Endothelial cell of umbilical vein (primary cell): ENCODE measurements at regions not wholly inside any gene's neighbourhood (a gene's known extent, or its start where the extent isn't known, plus 50 kb on each side); places are given as distances from the start of the nearest gene placed in this dataset.
"Not testable (repeated sequence)": the region's sequence is repeated elsewhere in the genome, so short reads cannot be mapped to it uniquely, and the experiment has no call there.

Experiments used
- BruUV-seq: library from RNA; stranded (reverse); fragments of 400-500 nt; replicated peaks from 2 replicates; lab custom pipeline; 2021; lab: Mats Ljungman, UMichigan
- CTCF ChIA-PET: fragments of 300-600, 350-600 bp; sonication (Branson Sonifier 250); formaldehyde crosslinking; loops from one replicate; lab custom pipeline; 2021; ENCODE audit warnings: antibody characterized with exemption, inconsistent platforms; lab: Charles Lee
- POLR2A ChIA-PET: fragments of 300-600, 350-600 bp; sonication (Branson Sonifier 250); formaldehyde crosslinking; loops from one replicate; lab custom pipeline; 2021; ENCODE audit warnings: antibody characterized with exemption, inconsistent platforms; lab: Charles Lee
- DNase-seq: peaks from one replicate; pipeline ENCODE4 v3.0.0-alpha.2; 2011; ENCODE audit warnings: low read depth, low spot score
- FAIRE-seq: peaks from 2 replicates; lab custom pipeline; 2011; peaks lifted over from hg19 to GRCh38; lab: Jason Lieb, UNC
- H2AFZ ChIP-seq: 2 replicates; pipeline ENCODE4 v1.6.0; 2012; ENCODE audit warnings: low read depth, low read length, control low read depth, inconsistent platforms
- H3K27ac ChIP-seq: 2 replicates; pipeline ENCODE4 v1.5.1; 2011; ENCODE audit warnings: low read depth, mild to moderate bottlenecking, control low read depth, low read length, moderate library complexity; ENCODE audit not compliant: insufficient read depth
- H3K27me3 ChIP-seq, 2 experiments: 2 replicates each; pipeline versions ENCODE4 v1.6.0 to v1.6.1; 2011; ENCODE audit warnings: low read length in 2 of 2, mixed read lengths in 1 of 2; ENCODE audit not compliant: control insufficient read depth in 2 of 2, insufficient read depth in 2 of 2
- H3K36me3 ChIP-seq, 2 experiments: 2 replicates in 1 of 2; 3 replicates in 1 of 2; pipeline ENCODE4 v1.5.1; 2011; ENCODE audit warnings: low read length in 2 of 2, mild to moderate bottlenecking in 1 of 2, moderate library complexity in 1 of 2; ENCODE audit not compliant: control insufficient read depth in 2 of 2, insufficient read depth in 2 of 2; ENCODE audit errors: extremely low read depth in 1 of 2
- H3K4me1 ChIP-seq: 3 replicates; pipeline ENCODE4 v1.5.1; 2011; ENCODE audit warnings: mild to moderate bottlenecking, low read length; ENCODE audit not compliant: control insufficient read depth, insufficient read depth; ENCODE audit errors: extremely low read depth
- H3K4me2 ChIP-seq: 2 replicates; pipeline ENCODE4 v1.6.1; 2011; ENCODE audit warnings: low read length, control low read depth, mixed read lengths; ENCODE audit not compliant: insufficient read depth
- H3K4me3 ChIP-seq, 3 experiments: fragments of 200-600 bp in 1 of 3; sonication (generic), shearing (Covaris generic) in 1 of 3; replicated peaks in 1 of 3; 2 replicates each; pipeline ENCODE4 v1.5.1; 2011 to 2016; ENCODE audit warnings: control low read depth in 3 of 3, low read length in 3 of 3, mild to moderate bottlenecking in 2 of 3, inconsistent platforms in 1 of 3, low read depth in 1 of 3, moderate library complexity in 1 of 3; ENCODE audit not compliant: insufficient read depth in 1 of 3
- H3K79me2 ChIP-seq: 2 replicates; pipeline ENCODE4 v1.6.0; 2012; ENCODE audit warnings: low read length, inconsistent platforms; ENCODE audit not compliant: control insufficient read depth, insufficient read depth
- H3K9ac ChIP-seq: replicated peaks from 2 replicates; pipeline ENCODE3; 2011; ENCODE audit warnings: low read length, control low read depth; ENCODE audit not compliant: insufficient read depth; ENCODE audit errors: extremely low read depth
- H3K9me1 ChIP-seq: replicated peaks from 3 replicates; pipeline ENCODE4 v1.6.0; 2011; ENCODE audit warnings: mild to moderate bottlenecking, low read length; ENCODE audit not compliant: control insufficient read depth, insufficient read depth; ENCODE audit errors: extremely low read depth
- H3K9me3 ChIP-seq: replicated peaks from 2 replicates; pipeline ENCODE4 v1.5.1; 2012; ENCODE audit warnings: low read length, inconsistent platforms; ENCODE audit not compliant: control insufficient read depth, insufficient read depth
- H4K20me1 ChIP-seq: replicated peaks from 2 replicates; pipeline ENCODE3; 2011; ENCODE audit warnings: mild to moderate bottlenecking, low read length; ENCODE audit not compliant: control insufficient read depth, insufficient read depth; ENCODE audit errors: extremely low read depth
- EZH2 ChIP-seq: IDR thresholded peaks from 2 replicates; pipeline ENCODE4 v1.6.1; 2012; ENCODE audit warnings: borderline replicate concordance, low read depth, mild to moderate bottlenecking, moderate library complexity, low read length, inconsistent platforms; ENCODE audit not compliant: severe bottlenecking
- FOS ChIP-seq: IDR thresholded peaks from 2 replicates; pipeline ENCODE4 v1.6.1; 2011; ENCODE audit warnings: mild to moderate bottlenecking, low read length, moderate library complexity, borderline replicate concordance; ENCODE audit not compliant: insufficient read depth
- GATA2 ChIP-seq: IDR thresholded peaks from 2 replicates; pipeline ENCODE4 v1.7.0; 2011; ENCODE audit warnings: low read depth, mild to moderate bottlenecking, moderate library complexity, mixed read lengths, low read length; ENCODE audit not compliant: insufficient read length, insufficient read depth
- JUN ChIP-seq: IDR thresholded peaks from 2 replicates; pipeline ENCODE4 v1.6.1; 2011; ENCODE audit warnings: borderline replicate concordance, low read depth; ENCODE audit not compliant: insufficient read length, insufficient read depth
- MYC ChIP-seq: IDR thresholded peaks from one replicate; pipeline ENCODE4 v1.6.1; 2011; ENCODE audit warnings: mild to moderate bottlenecking, low read depth, low read length
- POLR2A ChIP-seq: IDR thresholded peaks from 2 replicates; pipeline ENCODE4 v1.6.1; 2012; ENCODE audit warnings: low read depth, mild to moderate bottlenecking, control low read depth, low read length
- POLR2AphosphoS5 ChIP-seq: IDR thresholded peaks from 2 replicates; pipeline ENCODE4 v1.6.1; 2012; ENCODE audit warnings: low read depth, mild to moderate bottlenecking, control low read depth, low read length, moderate library complexity; ENCODE audit not compliant: insufficient read depth
- dilution Hi-C: fragments of 300-500 bp; cut with MboI; formaldehyde crosslinking; loops from one replicate; pipeline ENCODE4 v1.15.0; 2019; ENCODE audit warnings: low sequenced_read_pairs; ENCODE audit not compliant: extremely low pct_ligation_motif_present
- intact Hi-C: fragments of 100-400 bp; cut with micrococcal nuclease; formaldehyde crosslinking; loops from one replicate; pipeline ENCODE4 v1.10.0; 2022
- TF ChIP-seq, protein P1 (sequence below): IDR thresholded peaks from 2 replicates; pipeline ENCODE4 v1.6.1; 2011; ENCODE audit not compliant: insufficient read depth, insufficient read length
- TF ChIP-seq, protein P2 (sequence below), 2 donors: IDR thresholded peaks; 1 replicate in 1 of 2; 2 replicates in 1 of 2; pipeline ENCODE4 v1.5.1; 2011; ENCODE audit warnings: low read length in 2 of 2, mild to moderate bottlenecking in 2 of 2, moderate library complexity in 2 of 2, control low read depth in 1 of 2, inconsistent platforms in 1 of 2, low read depth in 1 of 2; ENCODE audit not compliant: insufficient read depth in 1 of 2; ENCODE audit errors: extremely low read depth in 1 of 2

DNA sequence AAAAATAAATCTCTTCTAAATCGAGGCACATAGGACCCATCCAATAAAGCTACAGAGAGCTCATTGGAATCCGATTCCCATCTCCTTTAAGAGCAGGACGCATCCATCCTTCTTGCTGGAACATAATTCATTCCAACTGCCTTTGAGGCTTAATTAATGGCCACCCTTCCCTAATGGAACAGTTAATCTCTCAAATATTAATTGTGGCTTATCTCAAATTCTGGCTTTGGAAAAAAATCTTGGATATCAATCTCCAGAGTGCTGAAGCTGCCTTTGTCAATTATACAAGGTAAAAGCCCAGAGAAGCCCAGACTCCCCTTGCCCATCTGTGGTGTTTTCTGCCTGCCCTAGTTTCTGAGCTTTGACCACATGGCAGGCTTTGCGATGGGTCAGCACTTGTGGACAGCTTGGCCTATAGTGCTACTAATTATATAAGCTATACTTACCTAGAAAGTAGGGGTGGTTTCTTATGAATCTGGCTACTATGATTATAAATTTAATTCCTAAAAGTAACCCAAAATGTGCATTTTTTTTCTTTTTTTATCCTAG is 246.3 kb downstream of the NUAK1 start:
- Histone ChIP-seq H4K20me1 (no peaks in the 10 kb centered on the region), H3K9me3 (no peaks in the 10 kb centered on the region), H3K79me2 (no peaks in the 10 kb centered on the region), H3K27ac (no peak overlapping the region), H3K4me1 (no peaks in the 10 kb centered on the region), H3K4me3 (no peak overlapping the region), H3K27me3 (peaks cover 0 to 3% of the 10 kb centered on the region in 2 experiments), H3K4me2 (no peak overlapping the region), H3K9me1 (no peaks in the 10 kb centered on the region), H3K9ac (no peak overlapping the region), H2AFZ (no peak overlapping the region), H3K36me3 (no peaks in the 10 kb centered on the region)
- FAIRE-seq (no peak), DNase-seq (no peak)
- ChIA-PET POLR2A (no interaction called here), CTCF (interaction anchor here (0.9 to 1.8 kb wide), 2 partner anchors 20 to 25 kb away, joined by 3 to 5 read pairs; no protein-coding TSS in a partner anchor)
- no TSS peak for BruUV-seq
- TF ChIP-seq POLR2AphosphoS5 (no peak), EZH2 (no peak), MYC (no peak), GATA2 (no peak), POLR2A (no peak), JUN (no peak), FOS (no peak)
- TF ChIP-seq, protein P1, sequence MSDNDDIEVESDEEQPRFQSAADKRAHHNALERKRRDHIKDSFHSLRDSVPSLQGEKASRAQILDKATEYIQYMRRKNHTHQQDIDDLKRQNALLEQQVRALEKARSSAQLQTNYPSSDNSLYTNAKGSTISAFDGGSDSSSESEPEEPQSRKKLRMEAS = no peak
- TF ChIP-seq, protein P2, sequence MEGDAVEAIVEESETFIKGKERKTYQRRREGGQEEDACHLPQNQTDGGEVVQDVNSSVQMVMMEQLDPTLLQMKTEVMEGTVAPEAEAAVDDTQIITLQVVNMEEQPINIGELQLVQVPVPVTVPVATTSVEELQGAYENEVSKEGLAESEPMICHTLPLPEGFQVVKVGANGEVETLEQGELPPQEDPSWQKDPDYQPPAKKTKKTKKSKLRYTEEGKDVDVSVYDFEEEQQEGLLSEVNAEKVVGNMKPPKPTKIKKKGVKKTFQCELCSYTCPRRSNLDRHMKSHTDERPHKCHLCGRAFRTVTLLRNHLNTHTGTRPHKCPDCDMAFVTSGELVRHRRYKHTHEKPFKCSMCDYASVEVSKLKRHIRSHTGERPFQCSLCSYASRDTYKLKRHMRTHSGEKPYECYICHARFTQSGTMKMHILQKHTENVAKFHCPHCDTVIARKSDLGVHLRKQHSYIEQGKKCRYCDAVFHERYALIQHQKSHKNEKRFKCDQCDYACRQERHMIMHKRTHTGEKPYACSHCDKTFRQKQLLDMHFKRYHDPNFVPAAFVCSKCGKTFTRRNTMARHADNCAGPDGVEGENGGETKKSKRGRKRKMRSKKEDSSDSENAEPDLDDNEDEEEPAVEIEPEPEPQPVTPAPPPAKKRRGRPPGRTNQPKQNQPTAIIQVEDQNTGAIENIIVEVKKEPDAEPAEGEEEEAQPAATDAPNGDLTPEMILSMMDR (IDR thresholded peaks at IDR 0.05; ENCODE audit: extremely low read depth in 1 of 2, insufficient read depth in 1 of 2, low read depth in 1 of 2, low read length in 2 of 2) = no peak
- intact Hi-C loops (no loop called here), dilution Hi-C loops (no loop called here)

DNA sequence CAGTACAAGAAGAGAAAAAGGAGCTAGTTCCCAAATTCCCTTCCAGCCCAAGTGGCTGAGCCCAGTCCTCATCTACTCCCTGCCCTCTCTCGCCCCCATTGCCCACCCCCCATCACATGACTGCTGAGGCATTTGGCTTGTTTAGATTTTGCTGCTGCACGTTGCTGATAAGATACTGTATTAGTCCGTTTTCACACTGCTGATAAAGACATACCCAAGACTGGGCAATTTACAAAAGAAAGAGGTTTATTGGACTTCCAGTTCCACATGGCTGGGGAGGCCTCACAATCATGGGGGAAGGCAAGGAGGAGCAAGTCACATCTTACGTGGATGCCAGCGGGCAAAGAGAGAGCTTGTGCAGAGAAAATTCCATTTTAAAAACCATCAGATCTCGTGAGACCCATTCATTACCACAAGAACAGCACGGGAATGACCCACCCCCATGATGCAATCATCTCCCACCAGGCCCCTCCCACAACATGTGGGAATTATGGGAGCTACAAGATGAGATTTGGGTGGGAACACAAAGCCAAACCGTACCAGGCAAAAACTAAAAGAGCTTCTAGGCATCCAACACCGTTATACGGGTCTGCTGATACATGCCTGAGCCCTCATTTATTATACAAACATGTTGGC is 243.4 kb downstream of the NUAK1 start:
- DNase-seq, FAIRE-seq, H3K4me1 ChIP-seq, H3K4me2 ChIP-seq, intact Hi-C loops, H3K36me3 ChIP-seq, CTCF ChIA-PET, H4K20me1 ChIP-seq, H3K4me3 ChIP-seq, H3K27ac ChIP-seq, H2AFZ ChIP-seq, H3K9ac ChIP-seq, H3K79me2 ChIP-seq, H3K9me3 ChIP-seq, BruUV-seq, H3K9me1 ChIP-seq, POLR2A ChIA-PET, dilution Hi-C loops, H3K27me3 ChIP-seq: not testable (repeated sequence)
